IMR-90 (cell line): ENCODE measurements at regions not wholly inside any gene's neighbourhood (a gene's known extent, or its start where the extent isn't known, plus 50 kb on each side); places are given as distances from the start of the nearest gene placed in this dataset.

ENCODE experiments used
- FOS ChIP-seq: fragments of 150-350 bp; IDR thresholded peaks from 2 replicates; pipeline ENCODE4 v1.6.1; 2016; ENCODE audit warnings: low read depth, low read length
- MAZ ChIP-seq: IDR thresholded peaks from 2 replicates; pipeline ENCODE4 v1.6.1; 2012; ENCODE audit warnings: low read depth, mild to moderate bottlenecking, low read length, improper control_type of control experiment, moderate library complexity, borderline replicate concordance
- POLR2A ChIP-seq: IDR thresholded peaks from 2 replicates; pipeline ENCODE4 v1.6.1; 2012; ENCODE audit warnings: mild to moderate bottlenecking, low read depth, low read length
- RAD21 ChIP-seq: IDR thresholded peaks from 2 replicates; pipeline ENCODE4 v1.6.1; 2012; ENCODE audit warnings: low read length, improper control_type of control experiment
- RCOR1 ChIP-seq: IDR thresholded peaks from 2 replicates; pipeline ENCODE4 v1.6.1; 2012; ENCODE audit warnings: mild to moderate bottlenecking, low read length, improper control_type of control experiment; ENCODE audit not compliant: insufficient replicate concordance
- TF ChIP-seq, protein P1 (sequence below): conservative IDR thresholded peaks from 2 replicates; pipeline ENCODE4 v1.5.1; 2012; ENCODE audit warnings: mild to moderate bottlenecking, low read depth, low read length, improper control_type of control experiment

DNA sequence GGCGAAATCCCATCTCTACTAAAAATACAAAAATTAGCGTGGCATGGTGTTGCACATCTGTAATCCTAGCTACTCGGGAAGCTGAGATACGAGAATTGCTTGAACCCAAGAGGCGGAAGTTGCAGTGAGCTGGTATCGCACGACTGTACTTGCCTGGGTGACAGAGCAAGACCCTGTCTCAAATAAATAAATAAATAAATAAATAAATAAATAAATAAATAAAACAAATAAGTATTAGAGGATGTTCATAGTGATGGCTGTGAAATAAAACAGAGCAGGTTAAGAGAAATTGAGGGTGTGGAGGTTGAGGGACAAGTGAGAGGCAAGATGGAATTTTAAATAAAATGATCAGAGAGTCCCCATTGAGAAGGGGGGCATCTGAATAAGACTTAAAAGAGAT, 124.7 kb upstream of the DST start:
- TF ChIP-seq, protein P1, sequence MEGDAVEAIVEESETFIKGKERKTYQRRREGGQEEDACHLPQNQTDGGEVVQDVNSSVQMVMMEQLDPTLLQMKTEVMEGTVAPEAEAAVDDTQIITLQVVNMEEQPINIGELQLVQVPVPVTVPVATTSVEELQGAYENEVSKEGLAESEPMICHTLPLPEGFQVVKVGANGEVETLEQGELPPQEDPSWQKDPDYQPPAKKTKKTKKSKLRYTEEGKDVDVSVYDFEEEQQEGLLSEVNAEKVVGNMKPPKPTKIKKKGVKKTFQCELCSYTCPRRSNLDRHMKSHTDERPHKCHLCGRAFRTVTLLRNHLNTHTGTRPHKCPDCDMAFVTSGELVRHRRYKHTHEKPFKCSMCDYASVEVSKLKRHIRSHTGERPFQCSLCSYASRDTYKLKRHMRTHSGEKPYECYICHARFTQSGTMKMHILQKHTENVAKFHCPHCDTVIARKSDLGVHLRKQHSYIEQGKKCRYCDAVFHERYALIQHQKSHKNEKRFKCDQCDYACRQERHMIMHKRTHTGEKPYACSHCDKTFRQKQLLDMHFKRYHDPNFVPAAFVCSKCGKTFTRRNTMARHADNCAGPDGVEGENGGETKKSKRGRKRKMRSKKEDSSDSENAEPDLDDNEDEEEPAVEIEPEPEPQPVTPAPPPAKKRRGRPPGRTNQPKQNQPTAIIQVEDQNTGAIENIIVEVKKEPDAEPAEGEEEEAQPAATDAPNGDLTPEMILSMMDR, result no peak
- no peak for TF ChIP-seq POLR2A
- TF ChIP-seq RAD21, result no peak
- TF ChIP-seq FOS, result no peak
- no peak for TF ChIP-seq RCOR1
- no peak for TF ChIP-seq MAZ
